HepG2 (cell line): ENCODE measurements at regions not wholly inside any gene's neighbourhood (a gene's known extent, or its start where the extent isn't known, plus 50 kb on each side); places are given as distances from the start of the nearest gene placed in this dataset.

Source experiments
- ATAC-seq: fragments of 200-7000 bp; cut with Tn5 transposase; 3 replicates; pipeline ENCODE4 v1.9.1; 2020; ENCODE audit warnings: mild to moderate bottlenecking, moderate library complexity
- BruUV-seq: library from RNA; stranded (reverse); fragments of 400-500 nt; replicated peaks from 2 replicates; lab custom pipeline; 2021; lab: Mats Ljungman, UMichigan
- CTCF ChIA-PET: fragments of 300-600 bp; formaldehyde crosslinking; extraction: SDS; loops from one replicate; lab custom pipeline; 2021; ENCODE audit warnings: low total read pairs, inconsistent platforms, low intra/inter-chr PET ratio; lab: Yijun Ruan, JAX
- POLR2A ChIA-PET: fragments of 350-600 bp; sonication (Branson Sonifier 250); formaldehyde crosslinking; loops from one replicate; lab custom pipeline; 2020; ENCODE audit warnings: antibody characterized with exemption, inconsistent platforms; lab: Yijun Ruan, JAX
- DNase-seq: peaks from one replicate; pipeline ENCODE4 v3.0.0-alpha.2; 2015; ENCODE audit warnings: low spot score
- FAIRE-seq: peaks from 3 replicates; lab custom pipeline; 2011; peaks lifted over from hg19 to GRCh38; lab: Jason Lieb, UNC
- H2AFZ ChIP-seq: one replicate; pipeline ENCODE4 v1.6.1; 2011; ENCODE audit warnings: low read length, inconsistent platforms
- H3K27ac ChIP-seq: fragments of 300-600 bp; 3 replicates; pipeline ENCODE4 v1.8.0; 2011; ENCODE audit warnings: mixed run types, mild to moderate bottlenecking, mixed read lengths, low read length, inconsistent platforms; ENCODE audit not compliant: insufficient read depth; ENCODE audit errors: extremely low read length
- H3K27me3 ChIP-seq, 2 experiments: fragments of 200-600 bp in 1 of 2; 2 replicates in 1 of 2; 3 replicates in 1 of 2; pipeline versions ENCODE4 v1.6.0 to v1.8.0; 2011; ENCODE audit warnings: low read length in 2 of 2, mild to moderate bottlenecking in 2 of 2, moderate library complexity in 2 of 2, inconsistent platforms in 1 of 2; ENCODE audit not compliant: insufficient read depth in 2 of 2, control insufficient read depth in 1 of 2
- H3K36me3 ChIP-seq, 2 experiments: fragments of 200-600 bp in 1 of 2; replicated peaks in 1 of 2; 2 replicates in 1 of 2; 3 replicates in 1 of 2; pipeline versions ENCODE4 v1.5.1 to v1.8.0; 2011; ENCODE audit warnings: low read length in 2 of 2, inconsistent platforms in 1 of 2; ENCODE audit not compliant: insufficient read depth in 2 of 2, control insufficient read depth in 1 of 2
- H3K4me1 ChIP-seq: 2 replicates; pipeline ENCODE4 v1.5.1; 2012; ENCODE audit warnings: low read length, inconsistent platforms; ENCODE audit not compliant: insufficient read depth
- H3K4me2 ChIP-seq: 2 replicates; pipeline ENCODE4 v1.6.0; 2011; ENCODE audit warnings: low read depth, low read length, inconsistent platforms
- H3K4me3 ChIP-seq, 3 experiments: fragments of 200-600 bp in 1 of 3; sonication (generic), shearing (Covaris generic) in 1 of 3; replicated peaks in 1 of 3; 2 replicates each; pipeline ENCODE4 v1.5.1; 2011 to 2016; ENCODE audit warnings: low read length in 3 of 3, inconsistent platforms in 2 of 3, low read depth in 2 of 3, mild to moderate bottlenecking in 2 of 3, control low read depth in 1 of 3, mixed read lengths in 1 of 3; ENCODE audit not compliant: insufficient read depth in 1 of 3
- H3K79me2 ChIP-seq: one replicate; pipeline ENCODE4 v1.6.1; 2011; ENCODE audit warnings: low read length, inconsistent platforms; ENCODE audit not compliant: insufficient read depth
- H3K9ac ChIP-seq: 2 replicates; pipeline ENCODE4 v1.6.0; 2011; ENCODE audit warnings: mild to moderate bottlenecking, low read depth, low read length, inconsistent platforms; ENCODE audit not compliant: insufficient read depth
- H3K9me3 ChIP-seq: 2 replicates; pipeline ENCODE4 v1.5.1; 2012; ENCODE audit warnings: mild to moderate bottlenecking, low read length
- H4K20me1 ChIP-seq: 2 replicates; pipeline ENCODE4 v1.6.0; 2011; ENCODE audit warnings: inconsistent platforms, mild to moderate bottlenecking, low read length, moderate library complexity; ENCODE audit not compliant: insufficient read depth
- GTF2F1 ChIP-seq: fragments of 150-350 bp; IDR thresholded peaks from 2 replicates; pipeline ENCODE4 v1.6.1; 2014; ENCODE audit warnings: low read length
- HOXA7 ChIP-seq: sonication (generic); formaldehyde crosslinking; IDR thresholded peaks from 2 replicates; pipeline ENCODE4 v1.8.1; 2022; ENCODE audit warnings: mild to moderate bottlenecking, missing genetic modification reagents, moderate library complexity
- KLF13 ChIP-seq: sonication (generic); formaldehyde crosslinking; IDR thresholded peaks from 2 replicates; pipeline ENCODE4 v1.4.0; 2020; ENCODE audit warnings: mild to moderate bottlenecking, missing genetic modification reagents
- PRDM15 ChIP-seq: sonication (generic); formaldehyde crosslinking; IDR thresholded peaks from 2 replicates; pipeline ENCODE4 v1.4.0; 2020; ENCODE audit warnings: missing genetic modification reagents
- RFX5 ChIP-seq: IDR thresholded peaks from 2 replicates; pipeline ENCODE4 v1.6.1; 2011; ENCODE audit warnings: low read depth, low read length, improper control_type of control experiment
- SRSF9 ChIP-seq: fragments of 200-400 bp; formaldehyde crosslinking; IDR thresholded peaks from 2 replicates; pipeline ENCODE4 v1.6.1; 2018; ENCODE audit warnings: borderline replicate concordance, mild to moderate bottlenecking, low read depth, low read length; ENCODE audit not compliant: insufficient read depth, poor library complexity, severe bottlenecking
- ZBTB26 ChIP-seq: IDR thresholded peaks from 2 replicates; pipeline ENCODE4 v1.6.1; 2016; ENCODE audit warnings: missing compliant biosample characterization, missing genetic modification reagents, borderline replicate concordance
- ZNF124 ChIP-seq: sonication (generic); formaldehyde crosslinking; IDR thresholded peaks from 2 replicates; pipeline ENCODE4 v1.4.0; 2020; ENCODE audit warnings: missing genetic modification reagents
- ZNF136 ChIP-seq: sonication (generic); formaldehyde crosslinking; IDR thresholded peaks from 2 replicates; pipeline ENCODE4 v1.8.1; 2022; ENCODE audit warnings: low read depth, mild to moderate bottlenecking, moderate library complexity, missing genetic modification reagents
- ZNF274 ChIP-seq: sonication (generic); formaldehyde crosslinking; IDR thresholded peaks from 2 replicates; pipeline ENCODE4 v1.5.1; 2020; ENCODE audit warnings: mild to moderate bottlenecking, missing genetic modification reagents
- ZNF30 ChIP-seq: sonication (generic); formaldehyde crosslinking; IDR thresholded peaks from 2 replicates; pipeline ENCODE4 v1.5.0; 2020; ENCODE audit warnings: mild to moderate bottlenecking, missing genetic modification reagents
- ZNF326 ChIP-seq: sonication (generic); formaldehyde crosslinking; IDR thresholded peaks from 2 replicates; pipeline ENCODE4 v1.4.0; 2020; ENCODE audit warnings: missing genetic modification reagents, borderline replicate concordance
- ZNF703 ChIP-seq: sonication (generic); formaldehyde crosslinking; IDR thresholded peaks from 2 replicates; pipeline ENCODE4 v1.5.1; 2020; ENCODE audit warnings: missing genetic modification reagents, mild to moderate bottlenecking, moderate library complexity, borderline replicate concordance
- WGBS: methylation state at CpG from one replicate; pipeline ENCODE4 v1.1.6; 2017; ENCODE audit warnings: low lambda C conversion rate; 5-methylcytosine and 5-hydroxymethylcytosine counted together
- in situ Hi-C: cut with HindIII; loops from 2 replicates; pipeline ENCODE4 v1.10.0; 2017; ENCODE audit warnings: low pct_unique_long_range_greater_than_20kb; ENCODE audit not compliant: extremely low pct_ligation_motif_present
- intact Hi-C: fragments of 100-400 bp; cut with micrococcal nuclease; formaldehyde crosslinking; loops from one replicate; pipeline ENCODE4 v1.10.0; 2022; ENCODE audit not compliant: unreplicated experiment
- TF ChIP-seq, protein P1 (sequence below): sonication (generic); formaldehyde crosslinking; IDR thresholded peaks from 2 replicates; pipeline ENCODE4 v1.4.0; 2020; ENCODE audit warnings: missing genetic modification reagents, borderline replicate concordance

GRCh38 chr10:109689785-109690184 is 233.5 kb downstream of the XPNPEP1 start:
- FAIRE-seq (no peak), DNase-seq (no peak), ATAC-seq (no peak)
- no peak overlapping the region for H3K27ac ChIP-seq
- POLR2A ChIA-PET = no interaction called here
- CTCF ChIA-PET = no interaction called here
- WGBS = 0% methylated on average over 1 of the region's 1 CpG
- no peak overlapping the region for H3K4me3 ChIP-seq
- no TSS peak for BruUV-seq
- no peaks in the 10 kb centered on the region for H4K20me1 ChIP-seq
- H3K4me2 ChIP-seq = no peak overlapping the region
- no peak overlapping the region for H2AFZ ChIP-seq
- intact Hi-C loops (no loop called here), in situ Hi-C loops (no loop called here)
- no peaks in the 10 kb centered on the region for H3K4me1 ChIP-seq
- no peaks in the 10 kb centered on the region for H3K36me3 ChIP-seq
- H3K27me3 ChIP-seq = no peaks in the 10 kb centered on the region; a peak in 1 of 5 replicates
- H3K9ac ChIP-seq = no peak overlapping the region
- TF ChIP-seq ZNF274 (no peak), ZBTB26 (CRISPR knock-in tag) (no peak), KLF13 (no peak), RFX5 (no peak)
- no peaks in the 10 kb centered on the region for H3K9me3 ChIP-seq
- no peaks in the 10 kb centered on the region for H3K79me2 ChIP-seq

DNA sequence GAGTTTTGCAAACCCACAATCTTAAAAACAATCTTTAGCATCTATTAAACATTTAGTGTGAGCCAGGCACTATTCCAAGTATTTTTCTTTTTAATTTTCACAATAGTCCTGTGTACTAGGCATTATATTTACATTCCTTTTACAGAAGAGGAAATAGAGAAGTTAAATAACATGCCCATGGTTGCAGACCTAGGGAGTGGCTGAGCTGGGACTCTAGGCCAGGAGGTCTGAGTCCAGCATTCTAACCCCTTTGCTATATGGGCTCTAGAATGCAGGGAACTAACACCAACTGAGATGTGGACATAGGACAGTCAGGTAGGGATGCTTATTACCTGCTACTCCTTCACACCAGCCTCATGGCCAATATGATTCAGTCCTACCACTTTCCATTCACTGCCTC is 243.8 kb downstream of the XPNPEP1 start:
- Histone ChIP-seq H3K79me2 (no peaks in the 10 kb centered on the region), H2AFZ (no peak overlapping the region), H3K9me3 (no peaks in the 10 kb centered on the region), H3K4me3 (no peak overlapping the region), H3K9ac (no peak overlapping the region), H3K36me3 (no peaks in the 10 kb centered on the region), H3K27ac (no peak overlapping the region), H3K4me1 (no peaks in the 10 kb centered on the region), H4K20me1 (no peaks in the 10 kb centered on the region), H3K4me2 (no peak overlapping the region), H3K27me3 (no peaks in the 10 kb centered on the region)
- FAIRE-seq = no peak
- intact Hi-C loops (no loop called here), in situ Hi-C loops (no loop called here)
- ChIA-PET POLR2A (no interaction called here), CTCF (no interaction called here)
- ATAC-seq = no peak
- BruUV-seq = no TSS peak
- no peak for DNase-seq
- no peak for TF ChIP-seq ZNF30 (CRISPR knock-in tag)
- TF ChIP-seq SRSF9 = no peak
- no peak for TF ChIP-seq HOXA7 (CRISPR knock-in tag)
- no peak for TF ChIP-seq GTF2F1
- TF ChIP-seq, protein P1, sequence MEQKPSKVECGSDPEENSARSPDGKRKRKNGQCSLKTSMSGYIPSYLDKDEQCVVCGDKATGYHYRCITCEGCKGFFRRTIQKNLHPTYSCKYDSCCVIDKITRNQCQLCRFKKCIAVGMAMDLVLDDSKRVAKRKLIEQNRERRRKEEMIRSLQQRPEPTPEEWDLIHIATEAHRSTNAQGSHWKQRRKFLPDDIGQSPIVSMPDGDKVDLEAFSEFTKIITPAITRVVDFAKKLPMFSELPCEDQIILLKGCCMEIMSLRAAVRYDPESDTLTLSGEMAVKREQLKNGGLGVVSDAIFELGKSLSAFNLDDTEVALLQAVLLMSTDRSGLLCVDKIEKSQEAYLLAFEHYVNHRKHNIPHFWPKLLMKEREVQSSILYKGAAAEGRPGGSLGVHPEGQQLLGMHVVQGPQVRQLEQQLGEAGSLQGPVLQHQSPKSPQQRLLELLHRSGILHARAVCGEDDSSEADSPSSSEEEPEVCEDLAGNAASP (CRISPR knock-in tag) = no peak
- TF ChIP-seq ZNF124 (CRISPR knock-in tag) = no peak
- no peak for TF ChIP-seq ZNF703 (CRISPR knock-in tag)
- TF ChIP-seq PRDM15 (CRISPR knock-in tag) = no peak
- TF ChIP-seq ZNF136 (CRISPR knock-in tag) = no peak
- no peak for TF ChIP-seq ZNF326
